Activated naive CD4-positive, alpha-beta T cell treated with anti-CD3 and anti-CD28 coated beads, Interleukin-2, amount 10 ng/mL, durations not matched to agents 7 days and 5 days (primary cell): ENCODE measurements at regions not wholly inside any gene's neighbourhood (a gene's known extent, or its start where the extent isn't known, plus 50 kb on each side); places are given as distances from the start of the nearest gene placed in this dataset.

ENCODE experiments used
- CTCF ChIA-PET: fragments of 350-600 bp; sonication (Branson Sonifier 250); formaldehyde crosslinking; loops from one replicate; lab custom pipeline; 2021; ENCODE audit warnings: antibody characterized with exemption; lab: Charles Lee
- DNase-seq: peaks from one replicate; pipeline ENCODE4 v3.0.0-alpha.2; 2020
- H3K27ac Mint-ChIP-seq: one replicate; pipeline ENCODE4 v1.8.0; 2021; ENCODE audit warnings: mild to moderate bottlenecking, moderate library complexity, mixed read lengths
- H3K27me3 Mint-ChIP-seq: one replicate; pipeline ENCODE4 v1.8.0; 2021; ENCODE audit warnings: mild to moderate bottlenecking, mixed read lengths
- H3K36me3 Mint-ChIP-seq: one replicate; pipeline ENCODE4 v1.8.0; 2021; ENCODE audit warnings: mixed read lengths
- H3K4me1 Mint-ChIP-seq: one replicate; pipeline ENCODE4 v1.8.0; 2021; ENCODE audit warnings: mixed read lengths
- H3K4me3 Mint-ChIP-seq: one replicate; pipeline ENCODE4 v1.8.0; 2021; ENCODE audit warnings: mild to moderate bottlenecking, moderate library complexity, mixed read lengths
- H3K9me3 Mint-ChIP-seq: one replicate; pipeline ENCODE4 v1.8.0; 2021; ENCODE audit warnings: mixed read lengths

GRCh38 chr6:74334722-74335121, 638.7 kb downstream of the CD109 start:
- no peak for DNase-seq

DNA sequence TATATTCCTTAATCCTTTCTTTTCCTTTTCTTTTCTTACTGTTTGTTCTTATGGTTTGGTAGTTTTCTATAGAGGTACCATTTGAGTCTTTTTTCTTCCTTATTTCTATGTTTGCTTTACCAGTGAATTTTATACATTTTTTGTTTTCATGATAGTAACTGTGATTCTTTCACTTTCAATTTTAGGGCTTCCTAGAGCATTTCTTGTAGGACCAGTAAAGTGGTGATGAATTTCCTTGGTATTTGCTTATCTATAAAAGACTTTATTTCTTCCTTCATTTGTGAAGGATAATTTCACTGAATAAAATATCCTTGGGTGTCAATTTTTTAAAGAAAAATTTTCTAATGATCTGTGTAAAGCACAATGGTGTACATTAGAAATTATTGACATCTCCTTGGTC, 637.4 kb downstream of the CD109 start:
- no peaks in the 10 kb centered on the region for H3K4me1 Mint-ChIP-seq
- CTCF ChIA-PET: no interaction called here
- no peak overlapping the region for H3K27ac Mint-ChIP-seq
- no peak overlapping the region for H3K4me3 Mint-ChIP-seq
- no peaks in the 10 kb centered on the region for H3K36me3 Mint-ChIP-seq
- no peaks in the 10 kb centered on the region for H3K27me3 Mint-ChIP-seq
- no peak for DNase-seq
- H3K9me3 Mint-ChIP-seq: peaks cover 4% of the 10 kb centered on the region

More at GRCh38 chr6:74334722-74335121, 638.7 kb downstream of the CD109 start:
- CTCF ChIA-PET: no interaction called here
- H3K27ac Mint-ChIP-seq: no peak overlapping the region
- H3K4me3 Mint-ChIP-seq: no peak overlapping the region
- no peaks in the 10 kb centered on the region for H3K27me3 Mint-ChIP-seq
- no peaks in the 10 kb centered on the region for H3K36me3 Mint-ChIP-seq
- peaks cover 4% of the 10 kb centered on the region for H3K9me3 Mint-ChIP-seq
- no peaks in the 10 kb centered on the region for H3K4me1 Mint-ChIP-seq

- no peak overlapping the region for H3K4me3 Mint-ChIP-seq
- CTCF ChIA-PET: no interaction called here
Measured at GRCh38 chr6:74320715-74321114, 624.7 kb downstream of the CD109 start.

GRCh38 chr6:74320074-74320473, 624.1 kb downstream of the CD109 start:
- CTCF ChIA-PET: no interaction called here
- no peak for DNase-seq
- H3K27ac Mint-ChIP-seq: no peak overlapping the region
- H3K4me1 Mint-ChIP-seq: no peaks in the 10 kb centered on the region
- H3K27me3 Mint-ChIP-seq: no peaks in the 10 kb centered on the region
- H3K36me3 Mint-ChIP-seq: no peaks in the 10 kb centered on the region
- no peak overlapping the region for H3K4me3 Mint-ChIP-seq
- H3K9me3 Mint-ChIP-seq: no peaks in the 10 kb centered on the region

More at GRCh38 chr6:74320715-74321114, 624.7 kb downstream of the CD109 start:
- Mint-ChIP-seq H3K27me3 (no peaks in the 10 kb centered on the region), H3K4me1 (no peaks in the 10 kb centered on the region), H3K36me3 (no peaks in the 10 kb centered on the region), H3K27ac (no peak overlapping the region), H3K9me3 (no peaks in the 10 kb centered on the region)
- DNase-seq: no peak

DNA sequence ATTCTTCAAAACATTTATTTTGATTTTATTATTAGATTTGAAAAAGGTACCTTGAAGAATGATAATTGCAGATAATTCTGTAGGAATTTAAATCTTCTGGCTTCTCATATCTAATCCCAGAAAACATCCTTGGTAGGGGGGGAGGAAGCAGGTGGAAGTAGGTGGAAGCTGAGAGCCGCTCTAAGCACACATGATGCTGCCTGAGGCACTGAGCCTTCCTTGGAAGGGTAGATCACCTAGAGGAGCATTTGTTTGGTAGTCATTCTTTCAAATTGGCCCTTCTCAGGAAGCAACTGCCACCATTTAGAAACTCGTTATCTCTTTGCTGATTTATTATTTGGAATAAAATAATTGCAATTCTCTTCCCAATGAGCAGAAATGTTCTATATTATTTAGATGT, 623.3 kb downstream of the CD109 start:
- H3K4me3 Mint-ChIP-seq: no peak overlapping the region
- H3K4me1 Mint-ChIP-seq: no peaks in the 10 kb centered on the region
- H3K27me3 Mint-ChIP-seq: no peaks in the 10 kb centered on the region

DNA sequence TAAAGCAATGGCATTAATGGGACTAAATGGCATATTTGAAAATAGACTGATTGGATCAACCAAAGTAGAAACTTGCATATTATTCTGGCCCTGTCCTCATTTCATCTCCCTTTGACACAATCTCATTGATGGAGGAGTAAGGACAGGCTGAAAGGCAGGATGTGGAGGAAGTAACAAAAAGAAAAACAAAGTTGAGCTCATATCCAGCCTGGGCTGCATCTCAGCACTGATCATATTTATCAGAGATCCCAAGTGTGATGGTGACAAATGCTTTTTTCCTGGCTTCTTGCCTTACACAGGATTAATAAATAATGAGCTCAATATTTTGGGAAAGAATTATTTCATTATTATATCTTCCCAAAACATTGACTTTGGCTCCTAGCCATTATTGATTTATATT, 622.7 kb downstream of the CD109 start:
- no peak overlapping the region for H3K27ac Mint-ChIP-seq
- no peaks in the 10 kb centered on the region for H3K27me3 Mint-ChIP-seq
- H3K4me1 Mint-ChIP-seq: no peaks in the 10 kb centered on the region
- DNase-seq: no peak
- no peak overlapping the region for H3K4me3 Mint-ChIP-seq
- CTCF ChIA-PET: no interaction called here
- H3K9me3 Mint-ChIP-seq: no peaks in the 10 kb centered on the region
- no peaks in the 10 kb centered on the region for H3K36me3 Mint-ChIP-seq

More for the DNA sequence above, 623.3 kb downstream of the CD109 start:
- no peak overlapping the region for H3K27ac Mint-ChIP-seq
- DNase-seq: no peak
- no peaks in the 10 kb centered on the region for H3K9me3 Mint-ChIP-seq
- CTCF ChIA-PET: no interaction called here
- H3K36me3 Mint-ChIP-seq: no peaks in the 10 kb centered on the region

DNA sequence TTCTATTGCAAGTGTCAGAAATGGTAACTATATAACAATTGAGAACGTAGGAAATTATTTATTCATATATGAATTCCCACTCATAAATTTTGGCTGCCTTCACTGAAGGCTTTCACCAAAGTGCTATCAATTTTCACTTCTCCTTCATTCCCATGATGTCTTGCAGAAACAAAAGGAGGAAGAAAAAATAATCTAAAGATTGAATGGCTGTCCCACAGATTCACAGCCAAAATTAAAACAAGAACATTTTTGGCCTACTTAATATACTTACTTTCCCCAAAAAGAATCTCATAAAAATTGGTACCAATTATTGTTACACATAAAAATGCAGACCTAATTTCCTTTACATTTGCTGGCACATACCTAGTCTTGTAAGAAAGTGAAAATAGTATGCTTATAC, 616.1 kb downstream of the CD109 start:
- Mint-ChIP-seq H3K27ac (no peak overlapping the region), H3K4me1 (no peaks in the 10 kb centered on the region), H3K4me3 (no peak overlapping the region), H3K27me3 (no peaks in the 10 kb centered on the region), H3K36me3 (no peaks in the 10 kb centered on the region), H3K9me3 (no peaks in the 10 kb centered on the region)
- CTCF ChIA-PET: no interaction called here
- no peak for DNase-seq

GRCh38 chr6:74311431-74311830, 615.4 kb downstream of the CD109 start:
- Mint-ChIP-seq H3K27ac (no peak overlapping the region), H3K4me1 (no peaks in the 10 kb centered on the region), H3K4me3 (no peak overlapping the region), H3K27me3 (no peaks in the 10 kb centered on the region), H3K36me3 (no peaks in the 10 kb centered on the region), H3K9me3 (no peaks in the 10 kb centered on the region)
- CTCF ChIA-PET: no interaction called here
- no peak for DNase-seq

GRCh38 chr6:74289884-74290283, 593.9 kb downstream of the CD109 start:
- CTCF ChIA-PET: no interaction called here
- no peak overlapping the region for H3K27ac Mint-ChIP-seq
- H3K27me3 Mint-ChIP-seq: no peaks in the 10 kb centered on the region
- no peaks in the 10 kb centered on the region for H3K4me1 Mint-ChIP-seq
- no peak for DNase-seq
- no peak overlapping the region for H3K4me3 Mint-ChIP-seq
- peaks cover 2% of the 10 kb centered on the region for H3K9me3 Mint-ChIP-seq
- no peaks in the 10 kb centered on the region for H3K36me3 Mint-ChIP-seq

GRCh38 chr6:74287932-74288331, 591.9 kb downstream of the CD109 start:
- no peaks in the 10 kb centered on the region for H3K27me3 Mint-ChIP-seq
- peaks cover 2% of the 10 kb centered on the region for H3K9me3 Mint-ChIP-seq
- H3K36me3 Mint-ChIP-seq: no peaks in the 10 kb centered on the region
- no peak overlapping the region for H3K27ac Mint-ChIP-seq
- no peak overlapping the region for H3K4me3 Mint-ChIP-seq
- no peak for DNase-seq
- no peaks in the 10 kb centered on the region for H3K4me1 Mint-ChIP-seq
- CTCF ChIA-PET: no interaction called here

- DNase-seq: no peak
- no peak overlapping the region for H3K27ac Mint-ChIP-seq
- H3K36me3 Mint-ChIP-seq: no peaks in the 10 kb centered on the region
- no peaks in the 10 kb centered on the region for H3K4me1 Mint-ChIP-seq
- H3K4me3 Mint-ChIP-seq: no peak overlapping the region
- H3K27me3 Mint-ChIP-seq: no peaks in the 10 kb centered on the region
- H3K9me3 Mint-ChIP-seq: peaks cover 2% of the 10 kb centered on the region
- CTCF ChIA-PET: no interaction called here
Measured at GRCh38 chr6:74287441-74287840, 591.4 kb downstream of the CD109 start.

- no peaks in the 10 kb centered on the region for H3K36me3 Mint-ChIP-seq
- H3K27ac Mint-ChIP-seq: no peak overlapping the region
- H3K4me1 Mint-ChIP-seq: no peaks in the 10 kb centered on the region
- H3K9me3 Mint-ChIP-seq: peaks cover 1% of the 10 kb centered on the region
- no peak overlapping the region for H3K4me3 Mint-ChIP-seq
- H3K27me3 Mint-ChIP-seq: no peaks in the 10 kb centered on the region
- CTCF ChIA-PET: no interaction called here
- no peak for DNase-seq
Measured at GRCh38 chr6:74284284-74284683, 588.3 kb downstream of the CD109 start.

DNA sequence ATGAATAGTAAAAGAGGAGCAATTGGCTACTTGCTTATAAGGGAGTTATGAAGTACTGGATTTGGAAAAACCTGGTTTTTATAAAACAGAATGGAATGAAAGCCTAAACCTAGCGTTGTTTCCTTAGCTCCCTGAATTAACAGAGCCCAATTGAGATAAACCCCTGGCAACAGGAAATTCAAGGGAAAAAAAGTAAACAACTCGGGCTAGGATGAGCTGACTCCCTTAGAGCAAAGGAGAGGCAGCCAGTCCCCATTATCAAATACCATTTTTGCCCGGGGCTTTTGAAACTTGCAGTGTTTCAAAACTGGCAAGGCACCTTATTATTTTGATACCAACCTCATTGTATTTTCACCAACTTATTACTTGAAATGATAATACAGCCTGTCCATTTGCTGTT, 587.5 kb downstream of the CD109 start:
- H3K27me3 Mint-ChIP-seq: no peaks in the 10 kb centered on the region
- peaks cover 1% of the 10 kb centered on the region for H3K9me3 Mint-ChIP-seq
- H3K36me3 Mint-ChIP-seq: no peaks in the 10 kb centered on the region
- H3K4me1 Mint-ChIP-seq: no peaks in the 10 kb centered on the region
- no peak overlapping the region for H3K27ac Mint-ChIP-seq
- no peak overlapping the region for H3K4me3 Mint-ChIP-seq
- DNase-seq: no peak
- CTCF ChIA-PET: no interaction called here

DNA sequence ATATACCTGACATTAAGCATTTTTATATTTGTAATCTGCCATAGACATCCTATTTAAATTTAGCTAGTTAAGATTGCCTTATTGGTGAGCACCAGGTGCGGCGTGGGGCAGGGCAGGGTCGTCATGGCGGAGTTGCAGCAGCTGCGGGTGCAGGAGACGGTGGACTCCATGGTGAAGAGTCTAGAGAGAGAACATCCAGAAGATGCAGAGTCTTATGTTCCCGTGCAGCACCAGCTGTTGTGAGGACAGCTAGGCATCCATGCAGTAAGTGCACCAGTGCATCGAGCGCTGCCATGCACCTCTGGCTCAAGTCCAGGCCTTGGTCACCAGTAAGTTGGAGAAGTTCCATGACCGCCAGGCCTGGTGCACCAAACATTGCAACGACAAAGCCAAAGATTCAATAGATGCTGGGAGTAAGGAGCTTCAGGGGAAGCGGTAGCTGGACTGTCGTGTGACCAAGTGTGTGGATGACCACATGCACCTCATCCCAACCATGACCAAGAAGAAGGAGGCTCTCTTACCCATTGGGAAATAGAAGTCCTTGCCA, 586.2 kb downstream of the CD109 start:
- no peaks in the 10 kb centered on the region for H3K4me1 Mint-ChIP-seq
- H3K4me3 Mint-ChIP-seq: no peak overlapping the region
- no peak overlapping the region for H3K27ac Mint-ChIP-seq
- H3K36me3 Mint-ChIP-seq: no peaks in the 10 kb centered on the region
- CTCF ChIA-PET: no interaction called here
- no peak for DNase-seq
- H3K27me3 Mint-ChIP-seq: no peaks in the 10 kb centered on the region
- peaks cover 1% of the 10 kb centered on the region for H3K9me3 Mint-ChIP-seq

- no peak overlapping the region for H3K27ac Mint-ChIP-seq
- CTCF ChIA-PET: no interaction called here
- no peak for DNase-seq
- no peaks in the 10 kb centered on the region for H3K36me3 Mint-ChIP-seq
- no peaks in the 10 kb centered on the region for H3K27me3 Mint-ChIP-seq
- peaks cover 1% of the 10 kb centered on the region for H3K9me3 Mint-ChIP-seq
- no peaks in the 10 kb centered on the region for H3K4me1 Mint-ChIP-seq
- H3K4me3 Mint-ChIP-seq: no peak overlapping the region
Measured at GRCh38 chr6:74280130-74280692, 584.2 kb downstream of the CD109 start.
